GM19452 (cell line): ENCODE measurements at regions not wholly inside any gene's neighbourhood (a gene's known extent, or its start where the extent isn't known, plus 50 kb on each side); places are given as distances from the start of the nearest gene placed in this dataset.
"Not testable (repeated sequence)": the region's sequence is repeated elsewhere in the genome, so short reads cannot be mapped to it uniquely, and the experiment has no call there.

Experiments used
- ATAC-seq: cut with Tn5 transposase; IDR thresholded peaks from one replicate; pipeline ENCODE4 v1.9.1; 2021; ENCODE audit not compliant: unreplicated experiment

DNA sequence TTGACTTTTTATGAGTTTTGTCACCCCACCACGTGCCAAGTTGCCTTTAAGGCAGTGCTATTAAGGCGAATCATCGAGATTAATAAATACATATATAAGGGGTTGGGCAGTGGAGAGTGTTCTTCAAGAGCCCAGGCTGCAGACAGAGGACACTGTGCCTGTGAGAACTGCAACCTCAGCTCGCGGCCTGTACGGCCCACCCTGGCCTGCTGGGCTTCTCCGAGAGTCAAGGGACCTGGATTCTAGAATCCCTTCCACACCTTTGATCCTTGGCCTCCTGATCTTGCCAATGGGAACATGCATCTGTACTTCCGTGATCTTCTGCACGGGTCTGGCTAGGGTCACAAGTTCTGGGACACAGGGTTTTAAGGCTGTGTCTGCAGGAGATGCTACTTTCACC lies 54.5 kb downstream of the IRX5 start:
- no peak for ATAC-seq

DNA sequence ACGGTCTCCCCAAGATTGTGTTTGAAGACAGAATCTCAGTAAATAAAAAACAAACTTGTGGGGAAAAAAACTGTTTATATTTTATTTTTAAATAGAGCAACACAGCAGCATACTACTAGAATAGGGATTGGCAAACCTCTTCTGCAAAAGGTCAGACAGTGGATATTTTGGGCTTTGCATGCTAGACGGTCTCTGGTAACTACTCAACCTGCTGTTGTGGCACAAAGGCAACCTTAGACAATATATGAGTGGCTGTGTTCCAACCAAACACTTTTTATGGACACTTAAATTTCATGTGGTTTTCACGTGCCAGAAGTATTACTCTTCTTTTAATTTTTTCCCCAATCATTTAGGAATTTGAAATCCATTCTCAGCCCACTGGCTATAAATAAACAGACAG lies 55.0 kb downstream of the IRX5 start:
- no peak for ATAC-seq

DNA sequence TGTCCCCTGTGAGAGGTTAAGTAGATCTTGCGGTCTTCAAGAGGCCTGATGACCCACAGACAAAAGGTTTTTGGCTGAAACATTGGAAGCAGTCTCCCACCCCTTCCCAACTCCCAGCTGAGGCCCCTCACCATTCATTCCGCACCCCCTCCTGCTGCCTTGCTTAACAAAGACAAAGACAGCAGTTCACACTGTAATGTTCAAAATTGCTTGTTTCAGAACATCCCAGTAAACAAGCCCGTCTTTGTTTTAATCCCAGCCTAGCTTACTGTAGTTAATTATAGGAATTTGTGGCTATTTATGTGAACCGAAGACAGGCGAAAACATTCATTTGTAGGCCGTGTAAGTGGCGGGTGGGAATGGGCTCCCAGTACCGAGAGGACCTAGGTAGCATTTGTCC lies 55.7 kb downstream of the IRX5 start:
- ATAC-seq = no peak

DNA sequence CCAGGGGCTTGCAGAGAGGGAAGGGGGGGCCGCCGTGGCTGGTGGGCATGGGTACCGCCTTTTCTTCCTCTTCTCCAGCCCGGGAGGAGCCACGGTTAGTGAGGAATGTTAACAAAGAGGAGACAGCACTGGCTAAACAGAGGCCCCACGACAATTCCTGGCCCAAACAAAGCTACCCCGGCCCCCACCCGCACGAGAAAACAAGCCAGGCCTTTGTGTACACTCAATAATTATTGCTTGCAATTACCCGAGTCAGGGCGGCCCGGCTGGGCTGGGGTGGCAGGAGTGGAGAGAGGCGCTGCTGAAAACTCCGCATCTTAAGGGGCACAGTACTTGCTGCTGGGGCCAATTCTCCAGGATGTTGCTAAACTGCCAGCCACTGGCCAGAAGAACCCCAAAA lies 56.4 kb downstream of the IRX5 start:
- ATAC-seq = no peak

DNA sequence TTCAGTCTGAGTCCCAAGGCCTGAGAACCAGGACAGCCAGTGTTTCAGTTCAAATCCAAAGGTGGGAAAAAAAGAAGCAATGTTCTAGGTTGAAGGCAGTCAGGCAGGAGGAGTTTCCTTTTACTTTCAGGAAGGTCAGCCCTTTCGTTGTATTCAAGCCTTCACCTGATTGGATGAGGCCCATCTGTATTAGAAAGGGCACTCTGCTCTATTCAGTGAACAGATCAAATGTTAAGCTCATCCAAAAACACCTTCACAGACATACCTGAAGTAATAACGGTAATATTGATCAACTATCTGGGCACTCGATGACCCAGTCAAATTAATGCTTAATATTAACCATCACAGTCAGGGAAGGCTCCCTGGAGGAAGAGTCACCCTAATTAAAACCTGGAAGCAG lies 60.9 kb downstream of the IRX5 start:
- no peak for ATAC-seq

DNA sequence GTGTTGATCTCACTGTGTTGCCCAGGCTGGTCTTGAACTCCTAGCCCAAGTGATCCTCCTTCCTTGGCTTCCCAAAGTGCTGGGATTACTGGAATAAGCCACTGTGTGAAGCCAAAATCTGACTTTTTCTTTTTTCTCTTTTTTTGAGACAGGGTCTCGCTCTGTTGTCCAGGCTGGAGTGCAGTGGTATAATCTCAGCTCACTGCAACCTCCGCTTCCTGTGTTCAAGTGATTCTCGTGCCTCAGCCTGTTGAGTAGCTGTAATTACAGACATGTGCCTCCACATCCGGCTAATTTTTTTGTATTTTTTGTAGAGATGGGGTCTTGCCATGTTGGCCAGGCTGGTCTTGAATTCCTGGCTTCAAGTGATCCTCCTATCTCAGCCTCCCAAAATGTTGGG lies 61.3 kb downstream of the IRX5 start:
- not testable (repeated sequence) for ATAC-seq

DNA sequence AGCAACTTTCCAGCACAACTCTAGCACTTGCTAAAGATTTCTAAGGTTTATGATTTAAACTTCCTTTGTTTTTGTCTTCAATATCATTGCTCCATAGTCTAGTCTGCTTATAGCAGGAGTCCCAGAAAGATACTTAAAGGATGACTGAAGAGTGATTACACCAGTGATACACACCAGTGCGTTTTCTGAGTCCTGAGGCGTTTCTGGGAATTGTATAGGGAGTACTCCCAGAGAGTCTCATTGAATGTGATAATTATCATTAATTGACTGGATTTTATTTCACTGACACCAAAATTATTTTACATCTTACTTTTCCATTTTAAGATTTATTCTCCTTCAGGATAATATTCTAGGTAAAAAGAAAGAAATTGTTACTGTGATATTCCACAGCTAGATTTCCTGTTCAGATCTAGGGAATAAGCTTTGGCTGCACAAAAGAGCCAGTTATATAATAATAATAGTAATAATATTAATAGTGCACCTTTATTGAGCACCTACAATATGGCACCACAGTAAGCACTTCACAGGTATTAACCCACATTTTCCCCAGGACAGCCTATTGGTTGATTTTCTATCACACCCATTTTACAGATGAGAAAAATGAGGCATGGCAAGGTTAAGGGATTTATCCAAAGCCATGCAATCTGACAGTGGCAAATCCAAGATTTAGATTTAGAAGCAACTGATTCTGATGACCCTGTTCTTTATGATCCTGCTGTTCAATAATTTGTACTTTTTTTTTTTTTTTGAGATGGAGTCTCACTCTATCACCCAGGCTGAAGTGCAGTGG lies 62.6 kb downstream of the IRX5 start:
- no peak for ATAC-seq

DNA sequence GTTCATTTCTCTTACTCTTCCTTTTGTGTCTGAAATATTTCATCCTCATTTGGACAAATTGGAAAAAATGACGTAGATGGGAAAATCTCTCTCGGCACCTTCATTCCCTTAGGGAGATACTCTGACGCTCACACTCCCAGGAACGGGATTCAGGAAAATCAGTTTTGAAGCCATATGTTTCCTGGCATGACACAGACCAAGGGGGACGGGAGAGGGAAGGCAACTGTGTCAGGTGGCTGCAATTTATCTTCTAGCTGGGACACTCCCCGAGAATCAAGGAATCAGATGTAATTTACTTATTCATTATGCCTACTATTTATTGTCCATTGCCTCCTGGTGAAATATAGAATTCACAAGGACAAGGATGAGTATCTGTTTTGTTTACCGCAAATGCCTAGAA lies 65.5 kb downstream of the IRX5 start:
- ATAC-seq = no peak

DNA sequence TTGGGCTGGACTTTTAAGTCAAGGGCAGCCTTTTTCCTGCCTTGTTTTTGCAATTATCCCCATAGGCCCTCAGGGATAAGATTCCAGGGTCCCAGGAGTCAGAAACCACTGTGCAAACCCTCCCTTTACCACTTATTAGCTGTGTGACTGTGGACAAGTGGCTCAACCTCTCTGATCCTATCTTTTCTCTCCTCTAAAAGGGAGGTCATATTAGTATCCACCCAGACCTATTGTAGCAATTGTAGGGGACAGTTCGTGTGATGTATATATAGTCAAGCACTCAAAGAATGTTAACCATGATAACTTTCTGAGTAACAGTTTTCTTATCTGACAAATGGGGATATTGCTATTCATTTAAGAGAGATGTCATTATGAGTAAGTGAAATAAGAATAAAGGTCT lies 68.2 kb downstream of the IRX5 start:
- no peak for ATAC-seq

DNA sequence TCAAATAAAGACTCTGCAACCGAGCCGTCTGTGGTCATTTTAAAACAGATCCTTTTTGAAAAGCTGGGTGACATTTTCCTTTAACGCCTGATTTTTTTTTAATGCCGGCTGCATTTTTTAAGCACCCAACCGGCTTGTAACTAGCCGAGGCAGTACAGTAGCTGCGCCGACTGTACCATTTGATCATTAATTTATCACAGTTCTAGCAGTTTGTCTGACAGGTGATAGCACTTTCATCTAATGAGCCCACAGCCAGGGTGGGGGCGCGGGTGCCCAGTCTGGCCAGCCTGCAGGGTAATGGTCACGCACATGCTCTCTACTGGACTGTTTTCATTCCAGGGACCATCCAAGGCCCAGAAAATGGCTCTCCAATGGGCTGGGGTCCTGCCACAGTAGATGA lies 68.8 kb downstream of the IRX5 start:
- no peak for ATAC-seq

DNA sequence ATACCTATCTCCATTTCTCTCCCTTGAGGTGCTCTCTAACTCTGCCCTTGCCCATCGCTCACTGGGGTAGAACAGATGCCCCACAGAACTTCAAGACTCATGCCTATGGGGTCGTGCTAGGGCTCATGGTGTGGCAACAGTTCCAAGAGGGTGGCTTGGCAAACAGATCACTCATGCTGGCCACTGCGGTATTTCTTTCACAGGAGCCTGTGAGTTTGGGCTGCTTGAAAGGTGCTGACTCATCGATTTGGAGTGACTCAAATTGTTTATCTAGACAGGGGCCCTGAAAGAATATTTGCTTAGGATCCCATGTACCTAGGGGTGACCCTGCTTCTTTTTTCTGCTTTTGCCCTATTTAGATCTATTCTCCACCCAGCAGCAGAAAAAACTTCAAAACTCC lies 69.9 kb downstream of the IRX5 start:
- ATAC-seq = no peak

DNA sequence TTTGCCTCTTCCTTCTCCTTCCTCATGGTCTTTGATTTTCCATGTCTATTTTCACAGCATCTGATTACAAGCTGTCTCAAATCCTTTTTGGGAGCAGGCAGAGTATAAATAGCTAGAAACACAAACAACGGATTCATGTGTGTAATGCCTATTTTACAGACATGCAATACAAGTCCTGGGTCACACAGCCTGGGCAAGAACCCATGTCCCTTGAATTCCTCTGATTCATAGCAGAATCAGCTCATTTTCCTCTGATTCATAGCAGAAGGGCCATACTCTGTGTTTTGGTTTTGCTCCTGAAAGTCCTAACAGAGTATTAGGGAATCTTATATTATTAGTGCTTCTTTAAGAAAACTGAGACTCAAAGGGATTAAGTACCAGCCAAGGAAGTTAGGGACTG lies 71.3 kb downstream of the IRX5 start:
- ATAC-seq = no peak

DNA sequence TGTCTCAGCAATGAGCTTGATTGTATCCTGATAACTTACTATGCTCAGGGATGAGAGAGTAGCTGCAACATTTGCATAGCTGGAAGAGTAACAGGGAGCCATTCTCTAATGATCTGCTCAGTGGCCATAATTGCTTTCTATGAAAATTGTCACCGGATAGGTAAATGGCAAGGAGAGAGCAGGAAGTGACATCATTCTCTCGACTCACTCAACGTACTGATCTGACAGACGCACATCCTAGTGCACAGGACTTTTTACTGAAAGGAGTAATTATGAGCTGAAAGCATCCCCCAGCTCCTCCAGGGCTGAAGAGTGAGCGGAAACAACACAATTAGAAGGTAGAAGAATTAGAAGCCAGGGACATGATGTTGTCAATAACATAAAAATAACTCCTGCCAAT lies 71.8 kb downstream of the IRX5 start:
- no peak for ATAC-seq

DNA sequence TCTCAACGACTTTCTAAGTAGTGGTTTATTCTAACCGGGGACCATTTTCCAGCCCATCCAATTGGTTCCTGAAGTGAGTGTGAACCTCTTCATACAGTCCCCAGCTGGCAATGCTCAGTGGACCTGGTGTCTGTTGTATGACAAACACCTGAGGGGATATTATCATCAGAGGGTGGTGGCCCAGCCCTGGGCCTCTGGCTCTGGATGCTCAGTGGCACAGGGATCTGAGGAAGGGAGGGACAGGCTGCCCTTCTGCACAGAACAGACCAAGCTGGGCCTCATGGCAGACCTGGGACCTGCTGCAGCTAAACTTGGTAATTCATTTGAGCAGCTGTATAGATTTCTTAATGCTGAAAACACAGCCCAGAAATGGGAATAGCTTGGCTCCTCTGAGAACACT lies 72.6 kb downstream of the IRX5 start:
- no peak for ATAC-seq

DNA sequence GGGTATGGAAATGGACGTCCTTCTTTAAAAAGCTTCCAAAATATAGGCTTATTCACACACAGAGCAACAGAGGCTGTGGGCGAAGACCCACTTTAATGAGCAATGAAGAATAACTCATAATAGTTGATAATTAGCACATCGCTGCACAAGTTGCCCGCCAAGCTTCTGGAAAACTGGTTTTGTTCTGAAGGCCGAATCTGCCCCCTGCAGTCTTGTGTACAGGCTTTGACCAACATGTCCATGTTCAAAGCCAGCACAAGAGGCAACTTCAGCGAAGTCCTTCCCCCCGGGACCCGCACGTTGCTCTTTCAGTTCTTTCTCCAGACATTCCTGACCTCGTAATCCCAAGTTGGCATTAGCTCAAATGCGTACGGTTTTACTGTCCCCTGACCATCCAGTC lies 73.3 kb downstream of the IRX5 start:
- no peak for ATAC-seq

DNA sequence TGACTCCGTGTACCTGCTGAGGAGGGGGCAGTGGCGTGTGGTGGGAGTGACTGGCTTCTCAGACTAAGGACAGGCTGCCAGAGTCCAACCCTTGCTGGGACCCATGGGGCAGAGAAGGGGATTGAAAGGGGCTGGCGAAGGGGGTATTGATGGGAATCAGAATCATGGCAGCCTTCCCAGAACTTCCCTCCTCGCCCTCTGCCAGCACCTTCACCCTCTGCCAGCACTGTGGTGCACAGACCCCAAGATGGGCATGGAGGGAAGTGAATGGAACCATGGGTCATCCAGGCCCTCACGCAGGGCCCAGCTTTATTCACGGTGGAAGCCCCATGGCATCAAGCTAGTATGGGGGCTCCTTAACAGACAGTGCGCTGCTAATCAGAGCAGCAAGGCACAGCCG lies 76.8 kb downstream of the IRX5 start:
- ATAC-seq = no peak

DNA sequence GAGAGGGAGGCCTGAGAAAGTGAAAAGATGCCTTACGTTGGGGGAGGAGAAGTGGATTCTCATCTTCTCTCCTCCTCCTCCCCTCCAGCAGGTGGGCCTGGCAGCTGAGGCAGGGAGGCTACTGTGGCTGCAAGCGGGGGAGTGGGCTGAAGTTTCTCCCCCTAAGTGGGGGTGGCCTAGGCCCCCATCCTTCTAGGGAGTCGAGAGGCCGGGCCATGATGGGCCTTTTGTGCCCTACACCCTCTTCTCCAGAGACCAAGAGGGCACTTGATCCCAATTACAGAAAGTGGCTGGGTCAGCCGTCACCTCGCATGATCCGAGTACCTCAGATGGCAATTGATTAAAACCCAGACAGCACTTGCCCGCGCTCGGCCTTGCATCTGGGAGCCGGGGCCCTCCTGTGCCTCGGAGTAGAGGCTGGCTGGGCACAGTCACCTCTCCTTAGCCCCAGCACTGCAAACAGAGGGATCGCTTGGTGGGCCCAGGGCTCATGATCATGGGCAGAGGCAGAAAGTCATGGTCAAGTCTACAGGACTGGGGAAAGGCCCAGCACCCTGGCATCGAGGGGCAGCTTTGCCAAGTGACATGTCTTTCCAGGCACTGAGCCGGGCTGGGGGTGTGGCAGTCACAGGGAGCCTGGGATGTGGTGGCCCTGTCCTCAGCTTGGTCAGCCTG lies 78.3 kb downstream of the IRX5 start:
- no peak for ATAC-seq

DNA sequence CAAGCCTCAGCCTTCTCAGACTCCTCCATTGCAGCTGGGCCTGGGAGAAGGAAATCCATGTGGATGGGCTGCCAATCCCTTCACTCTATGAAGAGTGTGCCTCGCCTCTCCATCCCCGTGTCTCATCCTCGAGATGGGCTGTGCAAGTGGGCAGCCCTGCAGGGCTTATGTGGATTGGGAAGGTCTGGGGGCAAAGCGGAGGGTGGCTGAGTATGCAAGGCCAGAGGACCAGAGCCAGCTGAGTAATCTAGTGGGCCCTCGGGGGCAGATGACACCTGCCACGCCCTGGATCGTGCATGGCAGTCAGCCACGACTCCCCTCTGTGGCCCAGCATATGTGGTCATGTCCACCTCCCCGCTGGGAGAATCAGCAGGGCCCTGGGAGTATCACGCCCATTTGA lies 78.9 kb downstream of the IRX5 start:
- ATAC-seq = no peak

DNA sequence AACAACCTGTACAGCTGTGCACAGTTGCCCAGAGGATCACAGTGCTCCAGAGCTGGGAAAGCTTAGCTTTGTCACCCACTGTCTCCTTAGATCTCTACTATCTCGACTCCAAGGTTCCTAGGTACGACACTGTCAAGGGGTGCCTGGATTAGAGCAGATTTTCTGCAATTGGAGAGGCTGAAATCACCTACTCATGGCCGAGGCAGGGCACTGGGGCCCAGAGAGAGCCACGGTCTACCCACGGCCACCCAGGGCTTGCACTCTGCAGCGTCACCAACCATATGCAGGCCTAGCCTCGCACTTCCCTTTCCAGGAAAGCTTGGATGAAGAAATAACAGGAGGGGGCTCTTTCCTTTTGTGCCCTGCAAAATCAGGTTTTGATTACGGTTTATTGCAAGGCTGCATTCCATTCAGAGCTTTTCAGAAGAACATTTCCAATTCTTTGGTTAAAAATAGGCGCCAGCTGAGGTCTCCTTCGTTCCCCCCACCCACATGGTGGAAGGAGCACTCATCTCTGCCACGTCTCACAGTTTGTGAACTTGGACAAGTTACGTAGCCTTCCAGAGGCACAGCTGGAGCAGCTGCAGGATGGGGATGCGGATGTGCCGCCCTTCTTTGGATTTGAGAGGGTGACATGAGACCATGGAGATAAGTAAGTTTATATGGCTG lies 80.0 kb downstream of the IRX5 start:
- no peak for ATAC-seq

DNA sequence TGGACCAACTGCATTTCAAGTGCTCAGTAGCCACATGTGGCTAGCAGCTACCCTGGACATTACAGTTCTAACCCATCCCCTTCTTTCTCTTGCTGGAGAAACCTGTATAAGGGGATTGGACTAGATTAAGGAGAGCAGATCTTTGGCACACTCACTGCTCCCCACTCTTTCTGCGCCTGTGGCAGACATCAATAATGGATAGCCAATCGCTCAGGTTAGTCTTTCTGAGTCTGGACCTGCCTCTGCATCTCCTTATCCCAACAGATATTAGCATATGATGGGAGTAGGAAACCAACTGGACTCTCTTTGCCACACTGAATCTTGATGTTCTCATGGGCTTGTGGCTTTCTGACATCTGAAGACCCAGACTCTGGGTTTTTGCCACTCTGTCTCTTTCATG lies 81.7 kb downstream of the IRX5 start:
- no peak for ATAC-seq

DNA sequence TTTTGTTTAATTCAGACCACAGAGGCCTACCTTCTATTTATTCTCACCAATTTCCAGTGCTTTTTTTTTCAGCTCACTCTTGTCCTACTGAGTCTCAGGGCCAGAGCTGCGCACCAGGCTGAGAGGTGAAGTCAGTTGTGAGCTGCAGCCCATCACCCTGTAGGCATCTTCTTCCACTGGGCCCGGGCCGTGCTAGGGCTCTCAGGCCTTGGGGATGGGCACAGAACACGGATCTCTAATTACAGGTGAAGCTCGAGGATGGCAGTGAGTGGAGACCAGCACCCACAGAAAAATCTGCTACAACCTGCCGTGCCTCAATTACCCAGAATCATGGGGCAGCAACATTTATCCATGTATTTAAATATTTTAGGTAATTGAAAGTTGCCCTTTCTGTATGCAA lies 82.1 kb downstream of the IRX5 start:
- no peak for ATAC-seq

DNA sequence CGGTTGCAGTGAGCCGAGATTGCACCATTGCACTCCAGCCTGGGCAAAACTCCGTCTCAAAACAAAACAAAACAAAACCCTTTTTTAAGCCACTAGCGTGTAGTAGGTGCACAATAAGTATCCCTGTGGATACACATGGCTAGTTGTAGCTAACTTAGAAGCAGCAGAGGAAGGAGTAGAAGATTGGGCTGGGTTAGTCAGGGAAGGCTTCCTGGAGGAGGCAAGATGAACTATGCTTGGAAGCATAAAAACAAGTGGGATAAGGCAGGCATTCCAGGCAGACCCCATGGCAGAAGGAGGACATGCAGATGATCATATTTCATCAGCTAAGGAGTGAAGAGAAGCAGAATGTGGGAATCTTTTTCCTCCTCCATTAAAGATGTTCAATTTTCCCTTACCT lies 83.4 kb downstream of the IRX5 start:
- ATAC-seq = no peak
